ENCODE measurements at regions not wholly inside any gene's neighbourhood (a gene's known extent, or its start where the extent isn't known, plus 50 kb on each side); places are given as distances from the start of the nearest gene placed in this dataset.
"Not testable (repeated sequence)": the region's sequence is repeated elsewhere in the genome, so short reads cannot be mapped to it uniquely, and the experiment has no call there.

GRCh38 chr18:55695091-55695490 lies 107.1 kb upstream of the TCF4 start:
- in situ Hi-C loops (cut with HindIII; ENCODE audit: low pct_unique_long_range_greater_than_20kb, low sequenced_read_pairs), result no loop called here
- no peak for TF ChIP-seq JUND (IDR thresholded peaks at IDR 0.05; ENCODE audit: low read depth)

GRCh38 chr18:55694291-55694690 lies 106.3 kb upstream of the TCF4 start:
- in situ Hi-C loops (cut with HindIII; ENCODE audit: low pct_unique_long_range_greater_than_20kb, low sequenced_read_pairs), result no loop called here
- no peak for TF ChIP-seq JUND (IDR thresholded peaks at IDR 0.05; ENCODE audit: low read depth)
- DNase-seq (ENCODE audit: low read depth in 1 of 2, low spot score in 1 of 2), result peak in 1 of 2 experiments; percentile 13

More at GRCh38 chr18:55695091-55695490, 107.1 kb upstream of the TCF4 start:
- DNase-seq (ENCODE audit: low read depth in 1 of 2, low spot score in 1 of 2), result no peak

- in situ Hi-C loops (cut with HindIII; ENCODE audit: low pct_unique_long_range_greater_than_20kb, low sequenced_read_pairs), result no loop called here
- no peak for DNase-seq (ENCODE audit: low read depth in 1 of 2, low spot score in 1 of 2)
Measured at GRCh38 chr18:55688030-55688429, 100.0 kb upstream of the TCF4 start.

GRCh38 chr18:55687106-55687505 lies 99.1 kb upstream of the TCF4 start:
- in situ Hi-C loops (cut with HindIII; ENCODE audit: low pct_unique_long_range_greater_than_20kb, low sequenced_read_pairs), result no loop called here
- TF ChIP-seq JUND (IDR thresholded peaks at IDR 0.05; ENCODE audit: low read depth), result no peak

More at GRCh38 chr18:55688030-55688429, 100.0 kb upstream of the TCF4 start:
- no peak for TF ChIP-seq JUND (IDR thresholded peaks at IDR 0.05; ENCODE audit: low read depth)

GRCh38 chr18:55685638-55686037 lies 97.6 kb upstream of the TCF4 start:
- DNase-seq (ENCODE audit: low read depth in 1 of 2, low spot score in 1 of 2), result no peak
- in situ Hi-C loops (cut with HindIII; ENCODE audit: low pct_unique_long_range_greater_than_20kb, low sequenced_read_pairs), result no loop called here
- TF ChIP-seq JUND (IDR thresholded peaks at IDR 0.05; ENCODE audit: low read depth), result no peak

More at GRCh38 chr18:55687106-55687505, 99.1 kb upstream of the TCF4 start:
- no peak for DNase-seq (ENCODE audit: low read depth in 1 of 2, low spot score in 1 of 2)

GRCh38 chr18:55672574-55673361 lies 84.8 kb upstream of the TCF4 start:
- in situ Hi-C loops (cut with HindIII; ENCODE audit: low pct_unique_long_range_greater_than_20kb, low sequenced_read_pairs), result no loop called here
- no peak for DNase-seq (ENCODE audit: low read depth in 1 of 2, low spot score in 1 of 2)
- no peak for TF ChIP-seq JUND (IDR thresholded peaks at IDR 0.05; ENCODE audit: low read depth)

- TF ChIP-seq JUND (IDR thresholded peaks at IDR 0.05; ENCODE audit: low read depth), result no peak
Measured at GRCh38 chr18:55665506-55665905, 77.5 kb upstream of the TCF4 start.

GRCh38 chr18:55664758-55665400 lies 76.9 kb upstream of the TCF4 start:
- DNase-seq (ENCODE audit: low read depth in 1 of 2, low spot score in 1 of 2); in situ Hi-C loops (cut with HindIII; ENCODE audit: low pct_unique_long_range_greater_than_20kb, low sequenced_read_pairs): not testable (repeated sequence)

More at GRCh38 chr18:55665506-55665905, 77.5 kb upstream of the TCF4 start:
- in situ Hi-C loops (cut with HindIII; ENCODE audit: low pct_unique_long_range_greater_than_20kb, low sequenced_read_pairs), result no loop called here
- DNase-seq (ENCODE audit: low read depth in 1 of 2, low spot score in 1 of 2), result no peak

- no peak for TF ChIP-seq JUND (IDR thresholded peaks at IDR 0.05; ENCODE audit: low read depth)
- no peak for DNase-seq (ENCODE audit: low read depth in 1 of 2, low spot score in 1 of 2)
- in situ Hi-C loops (cut with HindIII; ENCODE audit: low pct_unique_long_range_greater_than_20kb, low sequenced_read_pairs), result no loop called here
Measured at GRCh38 chr18:55663891-55664290, 75.9 kb upstream of the TCF4 start.

GRCh38 chr18:55658598-55658997 lies 70.6 kb upstream of the TCF4 start:
- DNase-seq (ENCODE audit: low read depth in 1 of 2, low spot score in 1 of 2), result peak; percentile 18 to 54
- in situ Hi-C loops (cut with HindIII; ENCODE audit: low pct_unique_long_range_greater_than_20kb, low sequenced_read_pairs), result no loop called here
- no peak for TF ChIP-seq JUND (IDR thresholded peaks at IDR 0.05; ENCODE audit: low read depth)

- TF ChIP-seq JUND (IDR thresholded peaks at IDR 0.05; ENCODE audit: low read depth), result no peak
- in situ Hi-C loops (cut with HindIII; ENCODE audit: low pct_unique_long_range_greater_than_20kb, low sequenced_read_pairs), result no loop called here
- no peak for DNase-seq (ENCODE audit: low read depth in 1 of 2, low spot score in 1 of 2)
Measured at GRCh38 chr18:55657572-55658331, 69.8 kb upstream of the TCF4 start.

- no peak for DNase-seq (ENCODE audit: low read depth in 1 of 2, low spot score in 1 of 2)
- in situ Hi-C loops (cut with HindIII; ENCODE audit: low pct_unique_long_range_greater_than_20kb, low sequenced_read_pairs), result no loop called here
- no peak for TF ChIP-seq JUND (IDR thresholded peaks at IDR 0.05; ENCODE audit: low read depth)
Measured at GRCh38 chr18:55654986-55655385, 67.0 kb upstream of the TCF4 start.

- DNase-seq (ENCODE audit: low read depth in 1 of 2, low spot score in 1 of 2), result no peak
- TF ChIP-seq JUND (IDR thresholded peaks at IDR 0.05; ENCODE audit: low read depth), result no peak
- in situ Hi-C loops (cut with HindIII; ENCODE audit: low pct_unique_long_range_greater_than_20kb, low sequenced_read_pairs), result no loop called here
Measured at GRCh38 chr18:55651236-55651635, 63.2 kb upstream of the TCF4 start.
